ENCODE measurements at regions not wholly inside any gene's neighbourhood (a gene's known extent, or its start where the extent isn't known, plus 50 kb on each side); places are given as distances from the start of the nearest gene placed in this dataset.

DNA sequence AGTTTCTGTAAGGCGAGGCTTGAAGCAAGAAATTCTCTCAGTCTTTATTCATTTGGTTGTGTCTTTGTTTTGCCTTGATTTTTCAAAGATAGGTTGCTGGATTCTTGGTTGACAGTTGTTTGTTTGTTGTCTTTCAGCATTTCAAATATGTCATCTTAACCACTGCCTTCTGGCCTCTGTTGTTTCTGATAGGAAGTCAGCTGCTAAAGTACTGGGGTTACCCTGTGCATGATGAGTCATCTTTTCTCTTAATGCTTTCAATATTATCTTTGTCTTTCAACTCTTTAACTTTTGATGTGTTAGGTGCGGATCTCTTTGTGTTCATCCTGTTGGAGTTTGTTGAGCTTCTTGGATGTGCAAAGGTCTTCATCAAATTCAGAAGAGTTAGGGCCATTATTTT, 1571.3 kb downstream of the MAT2B start:
- no peak for DNase-seq (ENCODE audit: low read depth in 2 of 2)

DNA sequence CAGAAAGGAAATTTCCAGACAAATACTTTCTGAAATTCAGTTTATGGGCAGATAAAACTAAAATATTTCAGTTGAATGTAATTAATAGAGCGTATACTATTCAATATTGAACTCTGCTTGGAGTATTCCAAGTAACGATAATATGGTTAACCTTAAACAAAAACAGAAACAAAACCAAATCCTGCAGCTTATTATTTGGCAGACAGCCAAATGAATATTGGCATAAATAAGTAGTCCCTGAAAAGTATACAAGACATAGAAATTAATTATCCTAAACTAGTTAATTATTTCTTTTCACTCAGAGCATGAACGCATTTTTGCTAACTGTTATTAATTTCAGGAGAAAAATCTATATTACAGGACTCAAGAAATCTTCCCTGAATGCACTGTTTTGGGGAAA, 1574.0 kb downstream of the MAT2B start:
- no peak for DNase-seq (ENCODE audit: low read depth in 2 of 2)

- DNase-seq (ENCODE audit: low read depth in 2 of 2) = no peak
Measured at GRCh38 chr5:165083394-165083793, 1578.0 kb downstream of the MAT2B start.

DNA sequence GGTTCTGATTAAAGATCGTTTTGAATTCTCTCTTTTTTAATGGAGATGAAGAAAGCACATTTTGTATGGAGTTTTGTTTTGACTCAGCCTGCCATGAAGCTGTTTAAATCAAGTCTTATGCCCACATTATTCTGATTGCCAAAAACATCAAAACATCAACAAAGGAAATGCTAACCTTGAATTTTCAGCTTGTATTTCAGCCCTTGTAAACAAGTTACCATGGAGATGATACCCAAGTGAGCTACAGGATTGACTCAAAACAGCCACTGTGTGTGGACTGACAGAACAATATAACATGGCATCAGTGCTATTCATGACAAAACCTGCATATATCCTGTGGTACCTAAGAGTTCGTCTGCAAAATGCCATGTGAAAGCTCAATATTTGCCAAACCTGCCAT, 1581.0 kb downstream of the MAT2B start:
- DNase-seq (ENCODE audit: low read depth in 2 of 2) = no peak

DNA sequence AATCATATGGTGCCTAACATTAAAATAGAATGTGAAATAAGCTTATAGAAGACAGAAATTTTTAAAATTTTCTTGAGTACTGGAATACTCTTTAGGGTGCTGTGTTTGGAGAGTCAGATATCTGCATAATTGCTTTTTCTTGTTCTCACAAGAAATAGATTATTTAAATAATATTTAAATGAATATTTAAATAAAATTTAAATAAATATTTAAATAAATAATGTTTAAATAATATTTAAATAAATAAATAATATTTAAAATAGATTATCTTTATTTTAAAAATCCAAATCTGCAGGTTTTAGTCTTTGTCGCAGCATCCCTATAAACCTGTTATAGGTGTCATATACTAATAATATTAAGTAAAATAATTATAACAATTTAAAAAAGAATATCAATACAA, 1589.4 kb downstream of the MAT2B start:
- DNase-seq (ENCODE audit: low read depth in 2 of 2) = no peak

DNA sequence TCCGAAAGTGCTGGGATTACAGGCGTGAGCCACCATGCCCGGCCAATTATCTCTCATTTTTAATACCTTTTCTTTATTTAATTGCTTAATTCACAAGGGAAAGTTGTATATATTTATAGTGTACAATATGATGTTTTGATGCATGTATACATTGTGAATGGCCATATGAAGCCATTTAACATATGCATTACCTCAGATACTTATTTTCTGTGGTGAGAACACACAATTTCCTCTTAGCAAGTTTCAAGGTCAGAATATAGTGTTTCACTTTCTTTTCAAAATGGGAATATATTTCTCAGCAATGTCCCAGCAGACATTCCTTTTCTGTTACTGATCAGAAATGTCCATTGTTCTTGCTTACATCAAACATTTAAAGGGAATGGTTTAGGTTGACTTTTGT, 1596.3 kb downstream of the MAT2B start:
- DNase-seq (ENCODE audit: low read depth in 2 of 2) = no peak

- DNase-seq (ENCODE audit: low read depth in 2 of 2) = no peak
Measured at GRCh38 chr5:165104611-165105010, 1599.2 kb downstream of the MAT2B start.

DNA sequence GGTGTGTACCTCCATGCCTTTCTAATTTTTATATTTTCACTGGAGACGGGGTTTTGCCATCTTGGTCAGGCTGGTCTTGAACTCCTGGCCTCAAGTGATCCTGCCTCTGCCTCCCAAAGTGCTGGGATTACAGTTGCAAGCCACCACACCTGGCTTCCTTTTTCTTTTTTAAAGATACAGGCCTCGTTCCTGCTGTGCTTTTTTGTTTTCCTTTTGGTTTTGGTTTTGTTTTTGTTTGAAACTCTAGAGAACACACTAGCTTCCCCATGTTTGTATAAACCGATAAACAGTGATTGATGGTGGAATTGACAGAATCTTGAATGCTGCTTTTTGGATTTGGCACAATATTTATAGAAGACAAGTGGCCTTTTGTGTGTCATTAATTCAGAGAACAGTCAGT, 1603.4 kb downstream of the MAT2B start:
- no peak for DNase-seq (ENCODE audit: low read depth in 2 of 2)

DNA sequence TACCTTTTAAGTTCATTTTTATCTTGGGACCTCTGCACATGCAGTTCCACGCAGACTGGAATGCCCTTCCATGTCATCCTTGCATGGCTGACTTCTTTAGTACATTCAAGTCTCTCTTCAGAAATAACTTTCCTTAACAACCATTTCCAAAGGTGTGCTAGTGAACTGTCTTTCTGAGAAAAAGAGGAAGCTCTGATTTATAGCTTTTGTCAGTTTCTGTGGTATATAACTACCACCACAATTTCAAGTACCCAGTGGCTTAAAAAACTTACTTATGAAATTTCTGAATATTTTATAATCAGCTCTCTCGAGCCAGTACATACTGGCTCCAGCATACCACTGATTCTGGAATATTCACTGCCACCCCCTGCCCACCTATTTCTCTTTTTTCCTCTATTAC, 1613.8 kb downstream of the MAT2B start:
- no peak for DNase-seq (ENCODE audit: low read depth in 2 of 2)

DNA sequence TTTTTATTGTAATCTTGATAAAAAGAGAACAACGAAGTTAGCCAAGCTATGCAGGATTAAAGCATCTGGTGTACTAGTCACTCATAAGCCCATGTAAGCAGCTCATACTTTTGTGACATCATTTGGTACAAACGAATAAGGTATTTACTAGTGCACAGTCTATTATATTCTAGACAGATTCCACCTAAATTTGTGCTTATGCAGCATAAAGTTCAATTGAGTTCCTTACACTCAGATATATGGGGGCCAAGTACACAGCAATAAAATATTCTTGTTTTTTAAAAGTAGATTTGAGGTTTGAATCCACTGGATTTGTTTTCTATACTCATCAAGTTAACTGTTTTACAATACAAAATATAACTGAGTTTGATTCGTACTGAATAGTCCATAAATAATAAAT, 1621.2 kb downstream of the MAT2B start:
- DNase-seq (ENCODE audit: low read depth in 2 of 2) = no peak

DNA sequence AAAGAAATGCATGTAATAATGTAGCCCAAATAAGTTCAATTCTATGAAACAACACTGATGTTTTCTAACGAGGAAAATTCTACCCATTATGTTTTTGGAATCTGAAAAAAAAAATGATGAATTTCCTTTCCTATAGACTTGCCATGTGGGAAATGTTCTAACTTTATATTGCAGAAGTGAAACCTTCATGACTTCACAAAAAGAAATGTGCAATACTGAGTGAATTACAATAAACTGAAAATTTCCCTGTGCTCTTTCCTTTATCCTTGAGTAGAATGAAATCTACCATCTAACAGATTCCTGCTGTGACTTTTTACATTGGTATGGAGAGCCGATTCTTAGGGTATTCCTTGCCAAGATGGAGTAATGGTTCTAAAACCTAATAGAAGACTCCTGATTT, 1622.5 kb downstream of the MAT2B start:
- DNase-seq (ENCODE audit: low read depth in 2 of 2) = no peak

DNA sequence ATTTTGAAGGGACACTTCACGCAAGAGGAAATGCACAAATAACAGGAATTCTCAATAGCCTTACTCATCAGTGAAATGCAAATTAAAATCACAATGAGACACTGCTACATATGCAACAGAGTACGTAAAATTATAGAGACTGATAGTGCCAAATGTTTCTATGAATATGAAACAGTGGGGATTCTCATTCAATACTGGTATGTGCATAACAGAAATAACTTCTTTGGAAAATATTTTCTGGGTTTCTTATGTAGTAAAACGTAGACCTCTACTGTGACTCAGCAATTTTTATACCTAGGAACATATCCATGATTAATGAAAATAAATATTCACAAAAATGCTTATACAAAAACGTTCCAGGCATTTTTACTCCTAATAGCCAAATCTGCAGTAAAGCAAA, 1625.2 kb downstream of the MAT2B start:
- DNase-seq (ENCODE audit: low read depth in 2 of 2) = no peak

DNA sequence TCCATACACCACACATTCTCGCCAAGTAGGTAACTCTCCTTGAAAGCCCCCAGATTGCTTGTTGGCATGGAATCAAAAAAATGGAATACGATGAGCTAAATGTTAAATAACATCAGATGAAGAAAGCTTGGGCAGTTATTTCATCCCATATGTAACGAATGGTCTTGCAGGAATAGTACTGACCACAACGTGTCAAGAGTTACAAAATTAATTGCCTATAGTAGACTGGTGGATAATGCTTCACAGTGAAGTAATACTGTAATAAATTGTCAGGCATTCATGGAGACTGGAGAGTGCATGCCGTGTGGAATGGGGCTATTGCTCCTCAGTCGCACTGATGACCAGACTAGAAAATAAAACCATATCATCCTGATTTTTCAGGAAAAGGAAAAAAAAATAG, 1628.7 kb downstream of the MAT2B start:
- DNase-seq (ENCODE audit: low read depth in 2 of 2) = no peak

DNA sequence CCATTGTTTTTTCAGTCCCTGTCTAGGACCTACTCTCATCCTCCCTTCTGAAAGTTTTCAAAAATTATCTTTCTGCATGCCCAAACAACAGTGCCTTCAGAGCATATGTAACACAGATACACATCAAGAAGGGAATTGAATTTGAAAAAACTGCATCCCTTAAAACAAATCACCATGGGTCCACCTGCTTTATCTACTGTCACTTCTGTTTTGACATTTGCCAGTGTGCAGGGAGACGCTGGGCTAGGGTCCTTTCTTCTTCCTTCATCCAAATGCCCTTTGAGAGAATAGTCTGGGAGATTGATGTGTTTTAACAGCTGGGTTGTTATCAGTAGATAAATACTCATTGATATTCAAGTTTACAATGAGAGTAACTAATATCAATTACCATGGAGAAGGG, 1630.1 kb downstream of the MAT2B start:
- no peak for DNase-seq (ENCODE audit: low read depth in 2 of 2)

- no peak for DNase-seq (ENCODE audit: low read depth in 2 of 2)
Measured at GRCh38 chr5:165137701-165138100, 1632.3 kb downstream of the MAT2B start.

DNA sequence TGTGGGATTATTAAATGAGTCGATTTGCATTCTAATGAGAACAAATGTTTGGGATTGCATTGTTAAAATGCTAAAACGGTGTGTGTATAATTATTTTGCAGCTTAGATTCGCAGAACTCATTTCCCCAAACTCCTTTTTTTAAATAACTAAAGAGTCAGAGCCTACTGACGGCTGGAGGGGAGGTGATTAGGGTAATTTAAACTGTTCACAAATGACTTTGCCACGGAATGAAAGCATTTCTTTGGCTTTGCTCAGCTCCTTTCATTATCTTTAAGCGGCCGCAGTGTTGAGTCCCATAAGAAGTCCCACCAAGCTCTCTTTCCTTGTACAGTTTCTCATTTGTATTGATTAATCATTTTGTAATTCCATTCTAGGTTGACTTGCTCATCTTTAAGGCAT, 1632.8 kb downstream of the MAT2B start:
- no peak for DNase-seq (ENCODE audit: low read depth in 2 of 2)

DNA sequence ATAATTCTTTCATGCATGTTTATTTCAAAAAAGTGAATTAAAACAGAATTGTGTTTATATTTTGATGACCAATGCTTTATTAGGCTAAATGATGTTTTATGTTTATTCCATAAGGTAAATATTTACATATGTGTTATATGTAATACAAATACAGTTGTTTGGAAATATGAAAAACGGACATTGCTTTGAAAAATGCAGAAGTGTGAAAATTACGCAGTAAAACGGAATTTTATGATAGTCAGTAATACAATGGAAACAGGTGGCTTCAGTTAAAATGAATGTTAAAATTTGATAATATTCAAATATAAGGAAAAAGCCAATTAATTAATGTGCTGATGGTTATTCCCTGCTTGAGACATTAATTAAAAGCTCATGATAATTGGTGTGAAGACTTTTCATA, 1633.8 kb downstream of the MAT2B start:
- no peak for DNase-seq (ENCODE audit: low read depth in 2 of 2)

DNA sequence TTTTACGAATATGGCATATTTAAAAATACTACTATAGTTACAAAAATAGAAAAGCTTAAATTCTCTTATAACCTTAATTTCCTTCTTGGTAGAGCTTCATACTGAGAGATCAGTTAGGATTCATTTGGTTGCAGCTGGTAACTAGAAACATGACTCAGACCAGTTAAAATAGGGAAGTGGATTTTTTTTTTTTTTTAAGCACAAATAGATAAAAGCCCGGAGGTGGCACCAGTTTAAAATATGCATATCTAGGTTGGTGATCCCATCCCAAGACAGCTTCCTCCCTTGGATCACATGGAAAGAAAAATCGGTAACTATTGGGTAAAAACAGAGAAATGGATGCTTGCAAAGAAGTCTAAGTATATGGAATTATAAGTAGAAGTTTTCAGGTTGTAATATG, 1634.3 kb downstream of the MAT2B start:
- no peak for DNase-seq (ENCODE audit: low read depth in 2 of 2)

GRCh38 chr5:165143741-165144140, 1638.3 kb downstream of the MAT2B start:
- no peak for DNase-seq (ENCODE audit: low read depth in 2 of 2)

GRCh38 chr5:165149431-165149830, 1644.0 kb downstream of the MAT2B start:
- no peak for DNase-seq (ENCODE audit: low read depth in 2 of 2)

DNA sequence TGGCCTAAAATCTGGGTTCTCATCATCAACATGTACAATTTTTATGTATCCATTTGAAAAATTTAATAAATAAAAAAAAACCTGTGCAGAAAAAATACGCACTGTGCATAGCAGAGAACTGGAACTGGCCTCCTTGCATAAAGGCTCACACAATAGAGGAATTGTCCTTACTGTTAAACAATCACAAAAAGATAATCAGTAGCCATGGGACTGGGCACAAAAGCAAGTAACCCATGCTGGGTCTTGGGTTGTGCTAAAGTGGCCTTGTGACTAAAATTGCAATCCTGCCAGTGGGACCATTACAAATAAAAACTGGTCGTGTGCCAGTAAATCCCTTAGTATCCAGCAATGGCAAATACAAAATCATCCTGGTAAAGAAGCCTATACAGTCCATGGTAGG, 1646.6 kb downstream of the MAT2B start:
- no peak for DNase-seq (ENCODE audit: low read depth in 2 of 2)

DNA sequence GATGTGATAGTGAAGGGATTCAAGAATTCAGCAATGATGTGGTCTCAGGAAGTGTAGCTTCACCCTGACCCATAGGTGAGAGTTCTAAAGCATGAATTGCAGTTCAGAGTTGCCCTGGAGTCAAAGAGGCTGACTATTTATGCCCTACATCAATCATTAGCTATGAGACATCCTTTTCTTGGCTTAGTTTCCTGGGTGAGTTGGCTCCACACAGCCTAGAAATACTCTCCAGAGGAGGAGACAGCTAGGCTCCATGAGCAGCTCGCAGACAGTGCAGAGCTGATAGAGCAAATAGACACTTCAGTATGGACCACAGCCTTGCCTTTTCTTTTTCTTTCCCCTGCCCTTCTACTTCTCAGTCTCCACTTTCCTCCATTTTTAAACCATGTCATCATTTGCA, 1651.8 kb downstream of the MAT2B start:
- no peak for DNase-seq (ENCODE audit: low read depth in 2 of 2)

DNA sequence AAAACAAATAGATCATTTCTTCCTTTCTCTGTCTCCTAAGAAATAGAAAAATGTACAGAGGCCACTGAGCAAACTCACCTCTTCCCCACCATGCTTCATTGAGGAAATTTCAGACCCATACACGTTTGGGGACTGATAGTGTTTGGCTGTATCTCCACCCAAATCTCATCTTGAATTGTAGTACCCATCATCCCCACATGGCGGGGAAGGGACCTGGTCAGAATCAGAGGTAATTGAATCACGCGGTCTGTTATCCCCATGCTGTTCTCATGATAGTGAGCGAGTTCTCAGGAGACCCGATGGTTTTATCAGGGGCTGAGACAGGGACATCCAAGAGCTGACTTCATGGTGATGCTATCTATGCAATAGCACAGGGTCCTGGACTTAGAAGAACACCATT, 1655.8 kb downstream of the MAT2B start:
- DNase-seq (ENCODE audit: low read depth in 2 of 2) = no peak

DNA sequence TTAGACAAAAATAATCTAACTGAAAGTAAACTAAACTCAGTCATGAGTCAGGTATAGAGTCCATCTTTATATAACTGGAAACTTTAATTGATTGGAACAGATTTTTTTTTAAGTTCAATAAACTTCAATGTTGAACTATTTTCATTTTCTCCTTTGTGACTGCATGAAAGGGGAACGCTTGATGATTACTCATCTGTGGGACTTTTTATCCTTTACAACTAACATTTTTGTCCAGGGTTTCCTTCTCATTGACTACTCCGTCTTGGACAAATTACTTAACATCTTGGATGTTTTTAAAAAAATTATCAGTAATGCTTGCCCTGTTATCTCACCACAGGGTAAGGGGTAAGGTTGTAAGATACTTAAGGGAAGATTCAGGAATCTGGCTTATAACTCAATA, 1658.4 kb downstream of the MAT2B start:
- DNase-seq (ENCODE audit: low read depth in 2 of 2) = no peak

- no peak for DNase-seq (ENCODE audit: low read depth in 2 of 2)
Measured at GRCh38 chr5:165173651-165174050, 1668.2 kb downstream of the MAT2B start.

All from stimulated activated CD4-positive, alpha-beta T cell treated with anti-CD3 and anti-CD28 coated beads, Interleukin-1b, Interleukin-23, amount 100 ng/mL, for 4 hours (primary cell).